ENCODE measurements at regions not wholly inside any gene's neighbourhood (a gene's known extent, or its start where the extent isn't known, plus 50 kb on each side); places are given as distances from the start of the nearest gene placed in this dataset.

DNA sequence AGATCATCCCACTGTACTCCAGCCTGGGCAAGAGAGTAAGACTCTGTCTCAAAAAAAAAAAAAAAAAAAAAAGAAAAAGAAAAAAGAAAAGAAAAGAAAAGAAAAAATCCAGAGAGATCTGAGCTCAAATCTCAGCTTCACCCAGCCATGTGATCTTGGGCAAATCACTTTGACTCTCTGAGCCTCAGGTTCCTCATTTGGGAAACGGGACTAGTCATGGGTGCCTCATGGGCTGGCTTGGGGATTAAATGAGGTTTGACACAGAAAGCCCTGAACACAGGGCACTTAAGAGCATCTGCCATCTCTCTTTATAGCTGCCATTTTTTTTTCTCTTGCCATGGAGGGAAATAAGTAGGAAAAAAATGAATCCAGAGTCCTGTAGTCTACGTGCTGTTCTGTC is 86.2 kb upstream of the MYL2 start:
- TF ChIP-seq, protein P1, sequence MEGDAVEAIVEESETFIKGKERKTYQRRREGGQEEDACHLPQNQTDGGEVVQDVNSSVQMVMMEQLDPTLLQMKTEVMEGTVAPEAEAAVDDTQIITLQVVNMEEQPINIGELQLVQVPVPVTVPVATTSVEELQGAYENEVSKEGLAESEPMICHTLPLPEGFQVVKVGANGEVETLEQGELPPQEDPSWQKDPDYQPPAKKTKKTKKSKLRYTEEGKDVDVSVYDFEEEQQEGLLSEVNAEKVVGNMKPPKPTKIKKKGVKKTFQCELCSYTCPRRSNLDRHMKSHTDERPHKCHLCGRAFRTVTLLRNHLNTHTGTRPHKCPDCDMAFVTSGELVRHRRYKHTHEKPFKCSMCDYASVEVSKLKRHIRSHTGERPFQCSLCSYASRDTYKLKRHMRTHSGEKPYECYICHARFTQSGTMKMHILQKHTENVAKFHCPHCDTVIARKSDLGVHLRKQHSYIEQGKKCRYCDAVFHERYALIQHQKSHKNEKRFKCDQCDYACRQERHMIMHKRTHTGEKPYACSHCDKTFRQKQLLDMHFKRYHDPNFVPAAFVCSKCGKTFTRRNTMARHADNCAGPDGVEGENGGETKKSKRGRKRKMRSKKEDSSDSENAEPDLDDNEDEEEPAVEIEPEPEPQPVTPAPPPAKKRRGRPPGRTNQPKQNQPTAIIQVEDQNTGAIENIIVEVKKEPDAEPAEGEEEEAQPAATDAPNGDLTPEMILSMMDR (IDR thresholded peaks at IDR 0.05; ENCODE audit: borderline replicate concordance, control extremely low read depth, extremely low read depth, insufficient read depth, missing control alignments), result no peak
- in situ Hi-C loops (cut with MboI; ENCODE audit: low sequenced_read_pairs, unreplicated experiment), result no loop called here
- DNase-seq (ENCODE audit: low spot score), result no peak

DNA sequence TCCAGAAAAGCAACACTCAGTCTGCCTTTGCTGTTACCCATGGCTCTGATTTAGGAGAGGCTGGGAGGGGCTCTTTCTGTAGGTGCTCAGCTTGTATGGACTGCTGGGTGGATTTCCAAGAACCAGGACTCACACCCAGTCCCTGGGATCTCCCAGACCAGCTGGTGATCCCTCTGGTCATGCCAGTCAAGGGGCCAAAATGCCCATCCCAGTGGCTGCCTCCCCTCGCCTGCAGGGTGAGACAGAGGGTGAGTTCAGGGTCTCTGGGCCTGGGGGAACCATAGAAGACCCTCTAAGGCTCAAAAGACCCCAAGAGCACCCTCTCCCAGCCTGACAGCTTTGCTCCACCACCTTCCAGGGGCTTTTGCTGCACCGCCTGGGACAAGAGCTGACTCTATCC is 78.6 kb upstream of the MYL2 start:
- TF ChIP-seq, protein P1 (IDR thresholded peaks at IDR 0.05; ENCODE audit: borderline replicate concordance, control extremely low read depth, extremely low read depth, insufficient read depth, missing control alignments), result no peak
- in situ Hi-C loops (cut with MboI; ENCODE audit: low sequenced_read_pairs, unreplicated experiment), result no loop called here
- no peak for DNase-seq (ENCODE audit: low spot score)

DNA sequence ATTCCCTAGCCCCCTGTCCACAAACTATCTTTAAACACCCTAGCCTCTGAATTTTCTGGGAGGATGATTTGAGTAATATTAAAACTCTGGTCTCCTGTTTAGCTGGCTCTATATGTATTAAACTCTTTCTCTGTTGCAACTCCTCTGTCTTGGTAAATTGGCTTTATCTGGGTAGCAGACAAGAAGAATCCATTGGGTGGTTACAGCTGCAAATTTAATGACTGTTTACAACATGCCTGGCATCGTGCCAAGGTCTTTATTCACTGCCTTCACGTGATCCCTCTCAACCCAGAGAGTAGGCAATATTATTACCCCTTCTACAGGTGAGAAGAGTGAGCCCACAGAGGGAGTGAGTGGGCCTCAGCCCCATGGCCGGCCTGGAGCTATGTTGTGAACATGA is 77.8 kb upstream of the MYL2 start:
- in situ Hi-C loops (cut with MboI; ENCODE audit: low sequenced_read_pairs, unreplicated experiment), result no loop called here
- TF ChIP-seq, protein P1 (IDR thresholded peaks at IDR 0.05; ENCODE audit: borderline replicate concordance, control extremely low read depth, extremely low read depth, insufficient read depth, missing control alignments), result no peak
- no peak for DNase-seq (ENCODE audit: low spot score)

DNA sequence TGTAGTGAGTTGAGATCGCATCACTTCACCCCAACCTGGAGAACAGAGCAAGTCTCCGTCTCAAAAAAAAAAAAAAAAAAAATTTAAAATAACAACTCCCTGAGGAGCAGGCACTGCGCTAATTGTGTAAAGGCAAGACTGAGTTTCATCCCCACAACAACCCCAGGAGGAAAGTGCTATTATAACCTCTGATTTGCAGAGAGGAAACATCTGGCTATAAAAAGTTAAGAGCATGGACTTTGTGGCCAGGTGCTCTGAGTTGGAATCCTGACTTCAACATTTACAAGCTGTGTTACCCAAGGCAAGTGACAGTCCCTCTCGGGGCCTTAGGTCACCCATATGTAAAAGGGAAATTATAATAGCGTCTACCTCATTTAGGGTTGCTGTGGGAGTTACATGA is 76.0 kb upstream of the MYL2 start:
- in situ Hi-C loops (cut with MboI; ENCODE audit: low sequenced_read_pairs, unreplicated experiment), result no loop called here
- DNase-seq (ENCODE audit: low spot score), result no peak
- TF ChIP-seq, protein P1 (IDR thresholded peaks at IDR 0.05; ENCODE audit: borderline replicate concordance, control extremely low read depth, extremely low read depth, insufficient read depth, missing control alignments), result no peak

DNA sequence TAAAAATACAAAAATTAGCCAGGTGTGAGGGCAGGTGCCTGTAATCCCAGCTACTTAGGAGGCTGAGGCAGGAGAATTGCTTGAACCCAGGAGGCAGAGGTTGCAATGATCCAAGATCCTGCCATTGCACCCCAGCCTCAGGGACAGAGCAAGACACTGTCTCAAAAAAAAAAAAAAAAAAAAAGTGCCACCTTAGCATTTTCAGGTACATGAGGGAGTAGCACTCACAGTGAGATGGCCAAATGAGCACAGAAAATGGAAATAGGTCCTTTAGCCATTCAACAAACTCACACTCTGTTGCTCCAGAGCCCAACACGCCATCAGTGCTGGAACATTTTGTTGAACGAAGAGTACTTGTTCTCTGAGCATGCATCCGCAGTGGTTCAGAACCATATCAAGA is 75.2 kb upstream of the MYL2 start:
- TF ChIP-seq, protein P1 (IDR thresholded peaks at IDR 0.05; ENCODE audit: borderline replicate concordance, control extremely low read depth, extremely low read depth, insufficient read depth, missing control alignments), result no peak
- in situ Hi-C loops (cut with MboI; ENCODE audit: low sequenced_read_pairs, unreplicated experiment), result no loop called here
- DNase-seq (ENCODE audit: low spot score), result no peak

DNA sequence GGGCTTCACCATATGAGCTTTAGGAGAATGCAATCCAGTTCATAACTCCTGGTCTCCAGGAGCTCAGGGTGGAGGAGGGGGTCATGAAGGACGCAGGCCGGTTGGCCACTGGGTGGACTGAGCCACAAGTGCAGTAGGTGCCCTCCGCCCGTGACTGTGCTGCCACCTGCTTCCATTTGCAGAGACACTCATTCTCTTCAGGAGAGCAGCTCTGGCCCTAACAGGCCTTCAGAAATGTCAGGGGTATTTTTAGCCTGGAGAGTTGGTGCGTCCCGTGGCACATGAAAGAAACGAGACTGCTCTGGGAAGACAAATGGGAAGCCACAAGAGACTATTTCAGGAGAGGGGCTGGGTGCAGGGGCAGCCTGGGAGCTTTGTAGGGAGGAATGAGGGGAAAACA is 74.6 kb upstream of the MYL2 start:
- TF ChIP-seq, protein P1 (IDR thresholded peaks at IDR 0.05; ENCODE audit: borderline replicate concordance, control extremely low read depth, extremely low read depth, insufficient read depth, missing control alignments), result no peak
- in situ Hi-C loops (cut with MboI; ENCODE audit: low sequenced_read_pairs, unreplicated experiment), result no loop called here
- no peak for DNase-seq (ENCODE audit: low spot score)

DNA sequence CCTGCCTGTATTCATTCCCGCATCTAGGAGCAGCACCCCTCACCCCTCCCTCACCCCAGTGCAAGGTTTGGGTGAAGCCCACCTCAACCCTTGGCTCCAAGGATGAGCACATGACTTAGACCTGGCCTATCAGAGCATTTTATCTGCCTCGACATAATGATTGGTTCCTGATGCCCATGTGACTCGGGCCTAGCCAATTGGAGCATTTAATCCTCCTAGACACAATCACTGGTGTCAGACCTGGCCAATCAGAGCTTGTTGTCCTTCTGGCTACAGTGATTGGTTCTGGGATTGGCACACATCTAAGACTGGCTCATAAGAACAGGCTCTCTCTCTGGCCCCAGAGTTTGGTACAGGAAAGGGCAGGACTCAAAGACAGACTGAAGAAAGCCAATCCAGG is 73.1 kb upstream of the MYL2 start:
- TF ChIP-seq, protein P1 (IDR thresholded peaks at IDR 0.05; ENCODE audit: borderline replicate concordance, control extremely low read depth, extremely low read depth, insufficient read depth, missing control alignments), result no peak
- no peak for DNase-seq (ENCODE audit: low spot score)
- in situ Hi-C loops (cut with MboI; ENCODE audit: low sequenced_read_pairs, unreplicated experiment), result no loop called here

Data from GM13976 (cell line).